VCaP (cell line): ENCODE measurements at regions not wholly inside any gene's neighbourhood (a gene's known extent, or its start where the extent isn't known, plus 50 kb on each side); places are given as distances from the start of the nearest gene placed in this dataset.

Experiments
- H3K27ac ChIP-seq: fragments of 450-650 bp; 2 replicates; pipeline ENCODE4 v1.5.1; 2017
- CTCF ChIP-seq: fragments of 450-650 bp; conservative IDR thresholded peaks from 2 replicates; pipeline ENCODE4 v1.5.1; 2017; ENCODE audit warnings: mild to moderate bottlenecking, moderate library complexity

- TF ChIP-seq CTCF: no peak
- H3K27ac ChIP-seq: no peak overlapping the region
Measured at GRCh38 chr21:14706712-14707510, 160.8 kb upstream of the SAMSN1 start.

GRCh38 chr21:14699433-14700407 is 153.6 kb upstream of the SAMSN1 start:
- peak overlapping the region; percentile 71 for H3K27ac ChIP-seq

GRCh38 chr21:14697769-14698168 is 151.7 kb upstream of the SAMSN1 start:
- no peak overlapping the region for H3K27ac ChIP-seq
- TF ChIP-seq CTCF: no peak

More at GRCh38 chr21:14699433-14700407, 153.6 kb upstream of the SAMSN1 start:
- TF ChIP-seq CTCF: no peak

DNA sequence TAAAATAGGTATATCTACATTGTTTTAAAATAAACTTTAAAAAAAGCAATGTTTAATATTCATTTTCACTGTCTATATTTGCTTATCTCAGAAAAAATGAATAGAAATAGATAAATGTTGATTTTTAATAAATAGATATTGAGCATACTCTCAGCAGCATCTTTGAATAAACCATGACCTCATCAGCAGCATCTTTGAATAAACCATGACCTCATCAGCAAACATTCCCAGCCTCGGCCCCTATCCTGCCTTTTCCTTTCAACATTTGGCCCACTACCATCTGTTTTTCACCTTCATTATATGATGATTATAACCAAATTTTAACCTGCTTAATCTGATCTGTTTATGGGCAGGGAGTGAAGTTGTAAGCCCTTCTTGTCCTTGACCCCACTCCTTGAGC is 148.7 kb upstream of the SAMSN1 start:
- no peak overlapping the region for H3K27ac ChIP-seq
- TF ChIP-seq CTCF: no peak

DNA sequence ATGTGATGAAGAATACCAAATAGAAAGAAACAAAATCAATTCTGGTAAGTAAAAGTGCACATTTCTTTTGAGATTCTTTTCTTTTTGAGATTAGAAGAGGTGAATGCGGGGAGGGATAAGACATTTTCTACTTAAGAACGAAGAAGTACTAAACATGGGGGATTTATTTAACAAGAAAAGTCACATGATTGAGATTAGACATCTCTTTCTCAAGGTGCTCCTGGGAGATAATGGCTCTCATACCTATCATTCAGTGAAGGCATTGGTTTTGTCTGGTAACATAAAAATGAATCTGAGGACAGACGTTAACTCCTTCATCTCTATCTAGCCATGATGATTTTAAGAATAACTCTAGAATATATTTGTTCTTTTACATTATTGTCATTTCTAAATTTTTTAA is 147.9 kb upstream of the SAMSN1 start:
- H3K27ac ChIP-seq: no peak overlapping the region
- no peak for TF ChIP-seq CTCF

DNA sequence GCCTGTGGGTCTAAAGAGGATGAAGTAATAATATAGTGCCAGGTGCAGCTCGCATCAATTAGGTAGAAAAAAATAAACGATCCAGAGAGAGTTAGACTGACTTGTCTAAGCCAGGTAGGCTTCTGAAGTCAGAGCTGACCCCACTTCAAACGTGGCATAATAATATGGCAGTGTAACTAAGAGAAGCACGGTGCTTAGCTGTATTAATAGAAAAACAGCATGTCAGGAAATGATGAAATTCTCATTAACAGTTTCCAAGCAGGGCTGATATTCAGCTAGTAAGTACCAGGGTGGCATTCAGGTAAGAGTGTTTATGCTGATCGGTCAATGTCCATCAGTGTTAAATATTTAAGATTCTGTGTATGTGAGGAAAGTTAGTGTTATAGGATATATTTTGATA is 145.8 kb upstream of the SAMSN1 start:
- TF ChIP-seq CTCF: no peak
- H3K27ac ChIP-seq: no peak overlapping the region

DNA sequence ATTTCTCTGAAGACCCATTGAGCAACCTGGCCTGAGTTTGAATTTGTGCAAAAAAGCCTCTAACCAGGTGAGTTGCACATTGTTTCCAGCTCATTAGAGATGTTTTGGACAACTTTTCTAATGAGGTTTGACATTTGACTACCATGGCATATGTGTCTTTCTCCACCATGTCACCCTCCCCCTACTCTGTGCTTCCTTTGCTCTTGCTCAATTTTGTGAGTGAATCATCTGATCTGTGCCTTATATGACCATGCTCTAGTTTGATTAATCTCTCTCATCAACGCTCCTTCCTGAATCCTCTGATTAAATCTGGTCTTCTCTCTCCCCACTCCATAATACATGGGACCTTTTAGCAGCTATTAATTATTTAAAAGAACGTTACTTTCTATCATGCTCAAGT is 144.8 kb upstream of the SAMSN1 start:
- H3K27ac ChIP-seq: no peak overlapping the region
- no peak for TF ChIP-seq CTCF
